ENCODE measurements at regions not wholly inside any gene's neighbourhood (a gene's known extent, or its start where the extent isn't known, plus 50 kb on each side); places are given as distances from the start of the nearest gene placed in this dataset.

DNA sequence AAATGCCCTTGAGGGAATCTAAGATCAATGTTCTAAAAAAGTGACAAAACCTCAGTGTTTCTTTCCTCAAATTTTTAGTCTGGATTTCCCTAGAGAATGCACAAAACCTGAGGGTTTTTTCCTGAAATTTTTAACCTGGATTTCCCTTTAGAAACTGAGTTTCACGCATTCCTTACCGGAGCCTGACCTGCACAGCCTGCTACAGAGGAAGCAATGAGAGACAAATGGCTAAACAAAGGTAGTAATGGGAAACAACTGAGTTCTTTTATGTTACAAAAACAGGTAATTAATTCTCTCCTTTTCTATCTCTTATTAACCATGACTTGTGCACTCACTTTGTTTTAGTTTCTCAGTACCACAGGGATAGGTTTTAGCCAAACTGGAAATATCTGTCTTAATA, 281.7 kb upstream of the NT5E start:
- H3K18ac ChIP-seq (ENCODE audit: insufficient read length, low read depth, low read length), result no peak overlapping the region
- H3K23ac ChIP-seq (ENCODE audit: insufficient read length, low read depth, low read length), result no peak overlapping the region
- peaks cover 14 to 18% of the 10 kb centered on the region in 2 experiments for H3K4me1 Mint-ChIP-seq
- no peaks in the 10 kb centered on the region for H3K27me3 ChIP-seq (ENCODE audit: insufficient read depth, low read length)
- H3K4me1 ChIP-seq (ENCODE audit: insufficient read depth, low read length), result no peaks in the 10 kb centered on the region
- H4K20me1 ChIP-seq (ENCODE audit: control insufficient read depth, insufficient read depth, insufficient read length), result no peaks in the 10 kb centered on the region
- H3K27ac Mint-ChIP-seq, result no peak overlapping the region
- H3K9me3 Mint-ChIP-seq, result no peaks in the 10 kb centered on the region
- no peak overlapping the region for H3K27ac ChIP-seq (ENCODE audit: insufficient read length, low read depth, low read length)
- no peak overlapping the region for H4K91ac ChIP-seq (ENCODE audit: insufficient read length, low read depth, low read length)
- H3K79me1 ChIP-seq (ENCODE audit: insufficient read depth, low read depth, low read length, poor library complexity, severe bottlenecking), result no peaks in the 10 kb centered on the region
- H3K56ac ChIP-seq (ENCODE audit: insufficient read length, low read depth, low read length), result no peak overlapping the region
- H4K5ac ChIP-seq (ENCODE audit: insufficient read length, low read depth, low read length), result no peak overlapping the region
- H3K9me3 ChIP-seq (ENCODE audit: control insufficient read depth, low read depth, low read length), result no peaks in the 10 kb centered on the region
- H3K79me2 ChIP-seq (ENCODE audit: insufficient read depth, low read length), result no peaks in the 10 kb centered on the region
- H2BK12ac ChIP-seq (ENCODE audit: insufficient read length, low read depth, low read length), result no peak overlapping the region
- H2AFZ ChIP-seq (ENCODE audit: low read length), result no peak overlapping the region
- no peak overlapping the region for H2AK5ac ChIP-seq (ENCODE audit: insufficient read length, low read length)
- WGBS (ENCODE audit: extremely low coverage, insufficient read length, low lambda C conversion rate), result no CpG with 5 or more reads among the region's 2 CpGs
- H2BK15ac ChIP-seq (ENCODE audit: low read depth, low read length), result no peak overlapping the region
- H2BK5ac ChIP-seq (ENCODE audit: insufficient read length, low read length), result no peak overlapping the region
- TF ChIP-seq, protein P1, sequence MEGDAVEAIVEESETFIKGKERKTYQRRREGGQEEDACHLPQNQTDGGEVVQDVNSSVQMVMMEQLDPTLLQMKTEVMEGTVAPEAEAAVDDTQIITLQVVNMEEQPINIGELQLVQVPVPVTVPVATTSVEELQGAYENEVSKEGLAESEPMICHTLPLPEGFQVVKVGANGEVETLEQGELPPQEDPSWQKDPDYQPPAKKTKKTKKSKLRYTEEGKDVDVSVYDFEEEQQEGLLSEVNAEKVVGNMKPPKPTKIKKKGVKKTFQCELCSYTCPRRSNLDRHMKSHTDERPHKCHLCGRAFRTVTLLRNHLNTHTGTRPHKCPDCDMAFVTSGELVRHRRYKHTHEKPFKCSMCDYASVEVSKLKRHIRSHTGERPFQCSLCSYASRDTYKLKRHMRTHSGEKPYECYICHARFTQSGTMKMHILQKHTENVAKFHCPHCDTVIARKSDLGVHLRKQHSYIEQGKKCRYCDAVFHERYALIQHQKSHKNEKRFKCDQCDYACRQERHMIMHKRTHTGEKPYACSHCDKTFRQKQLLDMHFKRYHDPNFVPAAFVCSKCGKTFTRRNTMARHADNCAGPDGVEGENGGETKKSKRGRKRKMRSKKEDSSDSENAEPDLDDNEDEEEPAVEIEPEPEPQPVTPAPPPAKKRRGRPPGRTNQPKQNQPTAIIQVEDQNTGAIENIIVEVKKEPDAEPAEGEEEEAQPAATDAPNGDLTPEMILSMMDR (conservative IDR thresholded peaks at IDR 0.05), result no peak
- H3K4me3 Mint-ChIP-seq, result no peak overlapping the region
- no peak overlapping the region for H3K9ac ChIP-seq (ENCODE audit: extremely low read depth, insufficient read length, low read length)
- no peak overlapping the region for H4K8ac ChIP-seq (replicated peaks; ENCODE audit: insufficient read length, low read depth, low read length)
- H2BK120ac ChIP-seq (ENCODE audit: low read depth, low read length, poor library complexity, severe bottlenecking), result no peak overlapping the region
- no peaks in the 10 kb centered on the region for H3K27me3 Mint-ChIP-seq (ENCODE audit: low read depth)
- H3T11ph ChIP-seq (ENCODE audit: low read length), result no peak overlapping the region
- H2BK20ac ChIP-seq (ENCODE audit: low read depth, low read length, poor library complexity, severe bottlenecking), result no peak overlapping the region
- no peak for DNase-seq
- H3K4me2 ChIP-seq (ENCODE audit: insufficient read depth, insufficient read length, low read length), result no peak overlapping the region
- H3K4ac ChIP-seq (ENCODE audit: low read depth, low read length), result no peak overlapping the region
- H3K36me3 Mint-ChIP-seq (ENCODE audit: insufficient read depth in 1 of 3, low read depth in 3 of 3), result no peaks in the 10 kb centered on the region
- no peak overlapping the region for H3K14ac ChIP-seq (ENCODE audit: insufficient read depth, low read length)
- H3K23me2 ChIP-seq (ENCODE audit: insufficient read length, low read depth, low read length, poor library complexity, severe bottlenecking), result no peaks in the 10 kb centered on the region

Data from H9 (cell line).